ENCODE measurements at regions not wholly inside any gene's neighbourhood (a gene's known extent, or its start where the extent isn't known, plus 50 kb on each side); places are given as distances from the start of the nearest gene placed in this dataset.
"Not testable (repeated sequence)": the region's sequence is repeated elsewhere in the genome, so short reads cannot be mapped to it uniquely, and the experiment has no call there.

DNA sequence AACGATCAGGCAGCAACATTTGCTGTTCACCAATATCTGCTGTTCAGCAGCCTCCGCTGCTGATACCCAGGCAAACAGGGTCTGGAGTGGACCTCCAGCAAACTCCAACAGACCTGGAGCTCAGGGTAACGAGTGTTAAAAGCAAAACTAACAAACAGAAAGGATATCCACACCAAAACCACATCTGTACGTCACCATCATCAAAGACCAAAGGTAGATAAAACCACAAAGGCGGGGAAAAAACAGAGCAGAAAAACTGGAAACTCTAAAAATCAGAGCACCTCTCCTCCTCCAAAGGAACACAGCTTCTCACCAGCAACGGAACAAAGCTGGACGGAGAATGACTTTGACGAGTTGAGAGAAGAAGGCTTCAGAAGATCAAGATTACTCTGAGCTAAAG, 192.8 kb upstream of the MGAT5 start:
- H3K9me3 ChIP-seq (ENCODE audit: control insufficient read depth, insufficient read depth, low read length); H4K20me1 ChIP-seq (ENCODE audit: insufficient read depth, low read length); ATAC-seq (ENCODE audit: low read depth); H4K5ac ChIP-seq (ENCODE audit: low read depth, low read length); H2BK15ac ChIP-seq (ENCODE audit: low read depth, low read length); H3K18ac ChIP-seq (ENCODE audit: low read depth, low read length); BruUV-seq (replicated peaks); H2AK9ac ChIP-seq (replicated peaks; ENCODE audit: low read depth, low read length, poor library complexity); H4K91ac ChIP-seq (ENCODE audit: insufficient read depth, low read depth, low read length); H4K8ac ChIP-seq (ENCODE audit: low read depth in 2 of 2, low read length in 2 of 2); intact Hi-C loops (cut with micrococcal nuclease); H3K56ac ChIP-seq (ENCODE audit: extremely low read depth, insufficient read depth, low read length); H2AFZ ChIP-seq (replicated peaks; ENCODE audit: low read length, poor library complexity); H3K27ac ChIP-seq (ENCODE audit: insufficient read depth, low read length); H3K27me3 ChIP-seq (ENCODE audit: control insufficient read depth, insufficient read depth, low read length); in situ Hi-C loops (cut with MboI; ENCODE audit: low sequenced_read_pairs); H3K14ac ChIP-seq (replicated peaks; ENCODE audit: low read depth, low read length); POLR2A ChIA-PET (ENCODE audit: unreplicated experiment); H3K4ac ChIP-seq (ENCODE audit: low read depth, low read length); H3K9me1 ChIP-seq (ENCODE audit: insufficient read depth, low read length); H3K4me2 ChIP-seq (ENCODE audit: low read depth, low read length); H3K4me1 ChIP-seq (ENCODE audit: control insufficient read depth, insufficient read depth, low read length); H3K79me1 ChIP-seq (ENCODE audit: low read depth in 1 of 2, low read length in 2 of 2); H3K23ac ChIP-seq (ENCODE audit: low read depth, low read length); dilution Hi-C loops (cut with HindIII; ENCODE audit: low sequenced_read_pairs, unreplicated experiment); H2AK5ac ChIP-seq (ENCODE audit: low read depth, low read length); H2BK20ac ChIP-seq (ENCODE audit: low read depth, low read length); DNase-seq; H2BK120ac ChIP-seq (ENCODE audit: low read depth, low read length); H3K9ac ChIP-seq (ENCODE audit: low read depth, low read length); H3K36me3 ChIP-seq (ENCODE audit: control insufficient read depth, insufficient read depth, low read length); H2BK5ac ChIP-seq (ENCODE audit: low read depth, low read length, poor library complexity, severe bottlenecking); H3K4me3 ChIP-seq (ENCODE audit: insufficient read depth, low read depth, low read length): not testable (repeated sequence)
- CTCF ChIA-PET: interaction anchor here (1.1 kb wide), 1 partner anchor 174 kb away, joined by 4 read pairs; no protein-coding TSS in a partner anchor
- WGBS, 2 experiments (ENCODE audit: extremely low coverage in 2 of 2, insufficient read length in 1 of 2): no CpG with 5 or more reads among the region's 8 CpGs

DNA sequence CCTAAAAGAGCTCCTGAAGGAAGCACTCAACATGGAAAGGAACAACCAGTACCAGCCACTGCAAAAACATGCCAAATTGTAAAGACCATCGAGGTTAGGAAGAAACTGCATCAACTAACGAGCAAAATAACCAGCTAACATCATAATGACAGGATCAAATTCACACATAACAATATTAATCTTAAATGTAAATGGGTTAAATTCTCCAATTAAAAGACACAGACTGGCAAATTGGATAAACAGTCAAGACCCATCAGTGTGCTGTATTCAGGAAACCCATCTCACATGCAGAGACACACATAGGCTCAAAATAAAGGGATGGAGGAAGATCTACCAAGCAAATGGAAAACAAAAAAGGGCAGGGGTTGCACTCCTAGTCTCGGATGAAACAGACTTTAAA, 191.6 kb upstream of the MGAT5 start:
- H3K27me3 ChIP-seq (ENCODE audit: control insufficient read depth, insufficient read depth, low read length); intact Hi-C loops (cut with micrococcal nuclease); H3K27ac ChIP-seq (ENCODE audit: insufficient read depth, low read length); H3K9me1 ChIP-seq (ENCODE audit: insufficient read depth, low read length); H3K14ac ChIP-seq (replicated peaks; ENCODE audit: low read depth, low read length); H2BK20ac ChIP-seq (ENCODE audit: low read depth, low read length); H3K79me1 ChIP-seq (ENCODE audit: low read depth in 1 of 2, low read length in 2 of 2); H2BK15ac ChIP-seq (ENCODE audit: low read depth, low read length); H3K18ac ChIP-seq (ENCODE audit: low read depth, low read length); H4K91ac ChIP-seq (ENCODE audit: insufficient read depth, low read depth, low read length); H3K4me2 ChIP-seq (ENCODE audit: low read depth, low read length); H4K20me1 ChIP-seq (ENCODE audit: insufficient read depth, low read length); DNase-seq; H2AFZ ChIP-seq (replicated peaks; ENCODE audit: low read length, poor library complexity); H3K9ac ChIP-seq (ENCODE audit: low read depth, low read length); H3K9me3 ChIP-seq (ENCODE audit: control insufficient read depth, insufficient read depth, low read length); H2BK120ac ChIP-seq (ENCODE audit: low read depth, low read length); H2BK5ac ChIP-seq (ENCODE audit: low read depth, low read length, poor library complexity, severe bottlenecking); H3K4me1 ChIP-seq (ENCODE audit: control insufficient read depth, insufficient read depth, low read length); H3K4me3 ChIP-seq (ENCODE audit: insufficient read depth, low read depth, low read length); BruUV-seq (replicated peaks); in situ Hi-C loops (cut with MboI; ENCODE audit: low sequenced_read_pairs); H4K5ac ChIP-seq (ENCODE audit: low read depth, low read length); ATAC-seq (ENCODE audit: low read depth); H3K36me3 ChIP-seq (ENCODE audit: control insufficient read depth, insufficient read depth, low read length); dilution Hi-C loops (cut with HindIII; ENCODE audit: low sequenced_read_pairs, unreplicated experiment); H4K8ac ChIP-seq (ENCODE audit: low read depth in 2 of 2, low read length in 2 of 2); H3K56ac ChIP-seq (ENCODE audit: extremely low read depth, insufficient read depth, low read length); CTCF ChIA-PET; H2AK9ac ChIP-seq (replicated peaks; ENCODE audit: low read depth, low read length, poor library complexity); H3K4ac ChIP-seq (ENCODE audit: low read depth, low read length); H3K23ac ChIP-seq (ENCODE audit: low read depth, low read length); POLR2A ChIA-PET (ENCODE audit: unreplicated experiment); H2AK5ac ChIP-seq (ENCODE audit: low read depth, low read length): not testable (repeated sequence)
- no CpG with 5 or more reads among the region's 3 CpGs for WGBS, 2 experiments (ENCODE audit: extremely low coverage in 2 of 2, insufficient read length in 1 of 2)
